Endothelial cell of umbilical vein (primary cell): ENCODE measurements at regions not wholly inside any gene's neighbourhood (a gene's known extent, or its start where the extent isn't known, plus 50 kb on each side); places are given as distances from the start of the nearest gene placed in this dataset. TPM values are rescaled to one million over a fixed set of nuclear protein-coding genes. Genes with fewer than 3 reads are reported as not detected.

Experiments
- BruUV-seq: library from RNA; stranded (reverse); fragments of 400-500 nt; replicated peaks from 2 replicates; lab custom pipeline; 2021; lab: Mats Ljungman, UMichigan
- CTCF ChIA-PET: fragments of 300-600, 350-600 bp; sonication (Branson Sonifier 250); formaldehyde crosslinking; loops from one replicate; lab custom pipeline; 2021; ENCODE audit warnings: antibody characterized with exemption, inconsistent platforms; lab: Charles Lee
- POLR2A ChIA-PET: fragments of 300-600, 350-600 bp; sonication (Branson Sonifier 250); formaldehyde crosslinking; loops from one replicate; lab custom pipeline; 2021; ENCODE audit warnings: antibody characterized with exemption, inconsistent platforms; lab: Charles Lee
- DNase-seq: peaks from one replicate; pipeline ENCODE4 v3.0.0-alpha.2; 2011; ENCODE audit warnings: low read depth, low spot score
- FAIRE-seq: peaks from 2 replicates; lab custom pipeline; 2011; peaks lifted over from hg19 to GRCh38; lab: Jason Lieb, UNC
- H2AFZ ChIP-seq: 2 replicates; pipeline ENCODE4 v1.6.0; 2012; ENCODE audit warnings: low read depth, low read length, control low read depth, inconsistent platforms
- H3K27ac ChIP-seq: 2 replicates; pipeline ENCODE4 v1.5.1; 2011; ENCODE audit warnings: low read depth, mild to moderate bottlenecking, control low read depth, low read length, moderate library complexity; ENCODE audit not compliant: insufficient read depth
- H3K27me3 ChIP-seq, 2 experiments: 2 replicates each; pipeline versions ENCODE4 v1.6.0 to v1.6.1; 2011; ENCODE audit warnings: low read length in 2 of 2, mixed read lengths in 1 of 2; ENCODE audit not compliant: control insufficient read depth in 2 of 2, insufficient read depth in 2 of 2
- H3K36me3 ChIP-seq, 2 experiments: 2 replicates in 1 of 2; 3 replicates in 1 of 2; pipeline ENCODE4 v1.5.1; 2011; ENCODE audit warnings: low read length in 2 of 2, mild to moderate bottlenecking in 1 of 2, moderate library complexity in 1 of 2; ENCODE audit not compliant: control insufficient read depth in 2 of 2, insufficient read depth in 2 of 2; ENCODE audit errors: extremely low read depth in 1 of 2
- H3K4me1 ChIP-seq: 3 replicates; pipeline ENCODE4 v1.5.1; 2011; ENCODE audit warnings: mild to moderate bottlenecking, low read length; ENCODE audit not compliant: control insufficient read depth, insufficient read depth; ENCODE audit errors: extremely low read depth
- H3K4me2 ChIP-seq: 2 replicates; pipeline ENCODE4 v1.6.1; 2011; ENCODE audit warnings: low read length, control low read depth, mixed read lengths; ENCODE audit not compliant: insufficient read depth
- H3K4me3 ChIP-seq, 3 experiments: fragments of 200-600 bp in 1 of 3; sonication (generic), shearing (Covaris generic) in 1 of 3; replicated peaks in 1 of 3; 2 replicates each; pipeline ENCODE4 v1.5.1; 2011 to 2016; ENCODE audit warnings: control low read depth in 3 of 3, low read length in 3 of 3, mild to moderate bottlenecking in 2 of 3, inconsistent platforms in 1 of 3, low read depth in 1 of 3, moderate library complexity in 1 of 3; ENCODE audit not compliant: insufficient read depth in 1 of 3
- H3K79me2 ChIP-seq: 2 replicates; pipeline ENCODE4 v1.6.0; 2012; ENCODE audit warnings: low read length, inconsistent platforms; ENCODE audit not compliant: control insufficient read depth, insufficient read depth
- H3K9ac ChIP-seq: replicated peaks from 2 replicates; pipeline ENCODE3; 2011; ENCODE audit warnings: low read length, control low read depth; ENCODE audit not compliant: insufficient read depth; ENCODE audit errors: extremely low read depth
- H3K9me1 ChIP-seq: replicated peaks from 3 replicates; pipeline ENCODE4 v1.6.0; 2011; ENCODE audit warnings: mild to moderate bottlenecking, low read length; ENCODE audit not compliant: control insufficient read depth, insufficient read depth; ENCODE audit errors: extremely low read depth
- H3K9me3 ChIP-seq: replicated peaks from 2 replicates; pipeline ENCODE4 v1.5.1; 2012; ENCODE audit warnings: low read length, inconsistent platforms; ENCODE audit not compliant: control insufficient read depth, insufficient read depth
- H4K20me1 ChIP-seq: replicated peaks from 2 replicates; pipeline ENCODE3; 2011; ENCODE audit warnings: mild to moderate bottlenecking, low read length; ENCODE audit not compliant: control insufficient read depth, insufficient read depth; ENCODE audit errors: extremely low read depth
- EZH2 ChIP-seq: IDR thresholded peaks from 2 replicates; pipeline ENCODE4 v1.6.1; 2012; ENCODE audit warnings: borderline replicate concordance, low read depth, mild to moderate bottlenecking, moderate library complexity, low read length, inconsistent platforms; ENCODE audit not compliant: severe bottlenecking
- FOS ChIP-seq: IDR thresholded peaks from 2 replicates; pipeline ENCODE4 v1.6.1; 2011; ENCODE audit warnings: mild to moderate bottlenecking, low read length, moderate library complexity, borderline replicate concordance; ENCODE audit not compliant: insufficient read depth
- GATA2 ChIP-seq: IDR thresholded peaks from 2 replicates; pipeline ENCODE4 v1.7.0; 2011; ENCODE audit warnings: low read depth, mild to moderate bottlenecking, moderate library complexity, mixed read lengths, low read length; ENCODE audit not compliant: insufficient read length, insufficient read depth
- JUN ChIP-seq: IDR thresholded peaks from 2 replicates; pipeline ENCODE4 v1.6.1; 2011; ENCODE audit warnings: borderline replicate concordance, low read depth; ENCODE audit not compliant: insufficient read length, insufficient read depth
- MYC ChIP-seq: IDR thresholded peaks from one replicate; pipeline ENCODE4 v1.6.1; 2011; ENCODE audit warnings: mild to moderate bottlenecking, low read depth, low read length
- POLR2A ChIP-seq: IDR thresholded peaks from 2 replicates; pipeline ENCODE4 v1.6.1; 2012; ENCODE audit warnings: low read depth, mild to moderate bottlenecking, control low read depth, low read length
- POLR2AphosphoS5 ChIP-seq: IDR thresholded peaks from 2 replicates; pipeline ENCODE4 v1.6.1; 2012; ENCODE audit warnings: low read depth, mild to moderate bottlenecking, control low read depth, low read length, moderate library complexity; ENCODE audit not compliant: insufficient read depth
- dilution Hi-C: fragments of 300-500 bp; cut with MboI; formaldehyde crosslinking; loops from one replicate; pipeline ENCODE4 v1.15.0; 2019; ENCODE audit warnings: low sequenced_read_pairs; ENCODE audit not compliant: extremely low pct_ligation_motif_present
- intact Hi-C: fragments of 100-400 bp; cut with micrococcal nuclease; formaldehyde crosslinking; loops from one replicate; pipeline ENCODE4 v1.10.0; 2022
- small RNA-seq: library from RNA; depleted of rRNA; stranded (forward); fragments of <200 nt; gene quantifications from one replicate; pipeline ENCODE3, GENCODE V24; 2012; ENCODE audit warnings: low replicate concordance, low read depth; ENCODE audit not compliant: insufficient read depth, insufficient read length
- TF ChIP-seq, protein P1 (sequence below), 2 donors: IDR thresholded peaks; 1 replicate in 1 of 2; 2 replicates in 1 of 2; pipeline ENCODE4 v1.5.1; 2011; ENCODE audit warnings: low read length in 2 of 2, mild to moderate bottlenecking in 2 of 2, moderate library complexity in 2 of 2, control low read depth in 1 of 2, inconsistent platforms in 1 of 2, low read depth in 1 of 2; ENCODE audit not compliant: insufficient read depth in 1 of 2; ENCODE audit errors: extremely low read depth in 1 of 2
- TF ChIP-seq, protein P2 (sequence below): IDR thresholded peaks from 2 replicates; pipeline ENCODE4 v1.6.1; 2011; ENCODE audit not compliant: insufficient read depth, insufficient read length

DNA sequence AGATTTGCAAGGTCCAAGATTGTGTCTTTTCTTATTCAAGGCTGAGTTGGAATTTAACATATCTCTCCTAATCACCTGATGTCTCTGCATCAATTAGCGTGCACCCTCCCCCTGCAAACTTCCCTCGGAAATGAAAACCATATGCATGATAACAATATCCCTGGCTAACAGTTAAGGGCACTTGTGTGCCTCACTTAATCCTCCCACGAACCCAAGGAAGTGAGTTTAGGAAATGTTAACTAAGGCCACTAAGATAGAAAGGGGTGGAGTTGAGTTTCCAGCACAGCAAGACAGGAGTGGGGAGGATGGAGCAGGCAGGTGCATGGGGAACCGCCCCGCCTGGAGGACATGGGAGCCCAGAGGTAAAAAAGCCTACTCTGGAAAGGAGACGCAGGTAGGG is 52.4 kb upstream of the PTMA start:
- no peaks in the 10 kb centered on the region for H3K9me1 ChIP-seq
- FAIRE-seq, result no peak
- H3K79me2 ChIP-seq, result no peaks in the 10 kb centered on the region
- intact Hi-C loops (no loop called here), dilution Hi-C loops (no loop called here)
- no peak overlapping the region for H3K4me3 ChIP-seq
- no peaks in the 10 kb centered on the region for H3K27me3 ChIP-seq
- POLR2A ChIA-PET, result no interaction called here
- CTCF ChIA-PET, result interaction anchor here (1.1 to 2.7 kb wide), 7 partner anchors 13 to 59 kb away, joined by 3 to 14 read pairs (median 9); no protein-coding TSS in a partner anchor
- DNase-seq, result no peak
- no peak overlapping the region for H2AFZ ChIP-seq
- no peak overlapping the region for H3K4me2 ChIP-seq
- TF ChIP-seq JUN (no peak), GATA2 (no peak), FOS (no peak), MYC (no peak), POLR2AphosphoS5 (no peak), EZH2 (no peak), POLR2A (no peak)
- TF ChIP-seq, protein P1, sequence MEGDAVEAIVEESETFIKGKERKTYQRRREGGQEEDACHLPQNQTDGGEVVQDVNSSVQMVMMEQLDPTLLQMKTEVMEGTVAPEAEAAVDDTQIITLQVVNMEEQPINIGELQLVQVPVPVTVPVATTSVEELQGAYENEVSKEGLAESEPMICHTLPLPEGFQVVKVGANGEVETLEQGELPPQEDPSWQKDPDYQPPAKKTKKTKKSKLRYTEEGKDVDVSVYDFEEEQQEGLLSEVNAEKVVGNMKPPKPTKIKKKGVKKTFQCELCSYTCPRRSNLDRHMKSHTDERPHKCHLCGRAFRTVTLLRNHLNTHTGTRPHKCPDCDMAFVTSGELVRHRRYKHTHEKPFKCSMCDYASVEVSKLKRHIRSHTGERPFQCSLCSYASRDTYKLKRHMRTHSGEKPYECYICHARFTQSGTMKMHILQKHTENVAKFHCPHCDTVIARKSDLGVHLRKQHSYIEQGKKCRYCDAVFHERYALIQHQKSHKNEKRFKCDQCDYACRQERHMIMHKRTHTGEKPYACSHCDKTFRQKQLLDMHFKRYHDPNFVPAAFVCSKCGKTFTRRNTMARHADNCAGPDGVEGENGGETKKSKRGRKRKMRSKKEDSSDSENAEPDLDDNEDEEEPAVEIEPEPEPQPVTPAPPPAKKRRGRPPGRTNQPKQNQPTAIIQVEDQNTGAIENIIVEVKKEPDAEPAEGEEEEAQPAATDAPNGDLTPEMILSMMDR (IDR thresholded peaks at IDR 0.05; ENCODE audit: extremely low read depth in 1 of 2, insufficient read depth in 1 of 2, low read depth in 1 of 2, low read length in 2 of 2), result no peak
- TF ChIP-seq, protein P2, sequence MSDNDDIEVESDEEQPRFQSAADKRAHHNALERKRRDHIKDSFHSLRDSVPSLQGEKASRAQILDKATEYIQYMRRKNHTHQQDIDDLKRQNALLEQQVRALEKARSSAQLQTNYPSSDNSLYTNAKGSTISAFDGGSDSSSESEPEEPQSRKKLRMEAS, result no peak
- H3K9ac ChIP-seq, result no peak overlapping the region
- H4K20me1 ChIP-seq, result no peaks in the 10 kb centered on the region
- H3K27ac ChIP-seq, result no peak overlapping the region
- no TSS peak for BruUV-seq
- no peaks in the 10 kb centered on the region for H3K9me3 ChIP-seq
- no peaks in the 10 kb centered on the region for H3K4me1 ChIP-seq
- no peaks in the 10 kb centered on the region for H3K36me3 ChIP-seq

Small RNA genes lying in the stretch of these regions (small RNA-seq; reads per million reads assigned to genes)
- gene RN7SL499P, result not detected
